ENCODE measurements at regions not wholly inside any gene's neighbourhood (a gene's known extent, or its start where the extent isn't known, plus 50 kb on each side); places are given as distances from the start of the nearest gene placed in this dataset.

GRCh38 chr12:93184672-93185368 lies 192.9 kb upstream of the NUDT4 start:
- TF ChIP-seq POLR2AphosphoS5 (IDR thresholded peaks at IDR 0.05; ENCODE audit: low read depth) (no peak), CTCF (conservative IDR thresholded peaks at IDR 0.05; ENCODE audit: low read depth in 2 of 2) (no peak), EZH2 (IDR thresholded peaks at IDR 0.05; ENCODE audit: low read depth, unreplicated experiment) (no peak), NANOG (IDR thresholded peaks at IDR 0.05; ENCODE audit: borderline replicate concordance) (no peak), CREB1 (CRISPR knock-in tag; IDR thresholded peaks at IDR 0.05; ENCODE audit: low read depth) (no peak), ETS1 (IDR thresholded peaks at IDR 0.05) (no peak), REST (IDR thresholded peaks at IDR 0.05; ENCODE audit: unreplicated experiment) (no peak), EZH2phosphoT487 (IDR thresholded peaks at IDR 0.05; ENCODE audit: unreplicated experiment) (no peak), STAT1 (IDR thresholded peaks at IDR 0.05; ENCODE audit: unreplicated experiment) (no peak)
